ENCODE measurements at regions not wholly inside any gene's neighbourhood (a gene's known extent, or its start where the extent isn't known, plus 50 kb on each side); places are given as distances from the start of the nearest gene placed in this dataset.

- H3K36me3 ChIP-seq: no peaks in the 10 kb centered on the region
- 44% methylated on average over 3 of the region's 3 CpGs for WGBS (ENCODE audit: insufficient coverage, low coverage, low lambda C conversion rate, missing lambda C conversion rate)
- H3K4me1 ChIP-seq: no peaks in the 10 kb centered on the region
- H3K27me3 ChIP-seq: no peaks in the 10 kb centered on the region
- ATAC-seq: no peak
- DNase-seq: no peak
- TF ChIP-seq, protein P1, sequence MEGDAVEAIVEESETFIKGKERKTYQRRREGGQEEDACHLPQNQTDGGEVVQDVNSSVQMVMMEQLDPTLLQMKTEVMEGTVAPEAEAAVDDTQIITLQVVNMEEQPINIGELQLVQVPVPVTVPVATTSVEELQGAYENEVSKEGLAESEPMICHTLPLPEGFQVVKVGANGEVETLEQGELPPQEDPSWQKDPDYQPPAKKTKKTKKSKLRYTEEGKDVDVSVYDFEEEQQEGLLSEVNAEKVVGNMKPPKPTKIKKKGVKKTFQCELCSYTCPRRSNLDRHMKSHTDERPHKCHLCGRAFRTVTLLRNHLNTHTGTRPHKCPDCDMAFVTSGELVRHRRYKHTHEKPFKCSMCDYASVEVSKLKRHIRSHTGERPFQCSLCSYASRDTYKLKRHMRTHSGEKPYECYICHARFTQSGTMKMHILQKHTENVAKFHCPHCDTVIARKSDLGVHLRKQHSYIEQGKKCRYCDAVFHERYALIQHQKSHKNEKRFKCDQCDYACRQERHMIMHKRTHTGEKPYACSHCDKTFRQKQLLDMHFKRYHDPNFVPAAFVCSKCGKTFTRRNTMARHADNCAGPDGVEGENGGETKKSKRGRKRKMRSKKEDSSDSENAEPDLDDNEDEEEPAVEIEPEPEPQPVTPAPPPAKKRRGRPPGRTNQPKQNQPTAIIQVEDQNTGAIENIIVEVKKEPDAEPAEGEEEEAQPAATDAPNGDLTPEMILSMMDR (IDR thresholded peaks at IDR 0.05): no peak
- no peak for TF ChIP-seq POLR2A (IDR thresholded peaks at IDR 0.05)
- H3K9me3 ChIP-seq: no peaks in the 10 kb centered on the region
- intact Hi-C loops (cut with DNase I): no loop called here
- H3K4me3 ChIP-seq: no peak overlapping the region
- no peak overlapping the region for H3K27ac ChIP-seq
These were observed 252.9 kb upstream of the GRID2 start for GRCh38 chr4:92050875-92051274.

DNA sequence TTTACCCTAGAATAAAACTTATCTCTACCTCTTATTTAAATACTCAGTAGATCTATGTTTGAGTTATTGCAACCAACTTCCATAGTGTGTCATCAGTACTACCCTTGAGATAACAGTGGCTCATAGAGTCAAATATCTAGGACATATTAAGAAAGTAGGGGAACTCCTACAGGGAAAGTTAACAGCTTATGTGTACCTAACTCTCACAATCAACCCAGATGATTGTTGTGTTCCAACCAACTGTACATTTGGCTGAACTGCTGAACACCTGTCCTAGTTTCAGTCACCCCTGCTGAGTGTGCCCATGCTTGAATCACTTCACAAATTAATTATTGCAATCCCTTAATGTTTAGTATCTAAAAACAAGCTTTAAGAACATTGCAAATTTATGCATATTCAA lies 244.2 kb upstream of the GRID2 start:
- Histone ChIP-seq H3K36me3 (no peaks in the 10 kb centered on the region), H3K27me3 (no peaks in the 10 kb centered on the region), H3K9me3 (no peaks in the 10 kb centered on the region), H3K27ac (no peak overlapping the region), H3K4me3 (no peak overlapping the region), H3K4me1 (no peaks in the 10 kb centered on the region)
- no peak for ATAC-seq
- no peak for TF ChIP-seq POLR2A (IDR thresholded peaks at IDR 0.05)
- TF ChIP-seq, protein P1 (IDR thresholded peaks at IDR 0.05): no peak
- intact Hi-C loops (cut with DNase I): no loop called here
- no peak for DNase-seq

- H3K36me3 ChIP-seq: no peaks in the 10 kb centered on the region
- H3K27me3 ChIP-seq: no peaks in the 10 kb centered on the region
- DNase-seq (no peak), ATAC-seq (no peak)
- intact Hi-C loops (cut with DNase I): no loop called here
- H3K9me3 ChIP-seq: no peaks in the 10 kb centered on the region
- no peak for TF ChIP-seq POLR2A (IDR thresholded peaks at IDR 0.05)
- TF ChIP-seq, protein P1 (IDR thresholded peaks at IDR 0.05): no peak
- no peak overlapping the region for H3K27ac ChIP-seq
- 39% methylated on average over 2 of the region's 2 CpGs for WGBS (ENCODE audit: insufficient coverage, low coverage, low lambda C conversion rate, missing lambda C conversion rate)
- H3K4me1 ChIP-seq: no peaks in the 10 kb centered on the region
- H3K4me3 ChIP-seq: no peak overlapping the region
These were observed 243.4 kb upstream of the GRID2 start for GRCh38 chr4:92060333-92060732.

- DNase-seq (no peak), ATAC-seq (no peak)
- Histone ChIP-seq H3K27me3 (no peaks in the 10 kb centered on the region), H3K4me1 (no peaks in the 10 kb centered on the region), H3K9me3 (no peaks in the 10 kb centered on the region), H3K27ac (no peak overlapping the region), H3K4me3 (no peak overlapping the region), H3K36me3 (no peaks in the 10 kb centered on the region)
- TF ChIP-seq, protein P1 (IDR thresholded peaks at IDR 0.05): no peak
- no peak for TF ChIP-seq POLR2A (IDR thresholded peaks at IDR 0.05)
- intact Hi-C loops (cut with DNase I): no loop called here
- WGBS (ENCODE audit: insufficient coverage, low coverage, low lambda C conversion rate, missing lambda C conversion rate): no CpG with 5 or more reads among the region's 4 CpGs
These were observed 239.2 kb upstream of the GRID2 start for GRCh38 chr4:92064574-92064973.

GRCh38 chr4:92066485-92066884 lies 237.3 kb upstream of the GRID2 start:
- Histone ChIP-seq H3K4me1 (no peaks in the 10 kb centered on the region), H3K27ac (no peak overlapping the region), H3K4me3 (no peak overlapping the region), H3K9me3 (no peaks in the 10 kb centered on the region), H3K27me3 (no peaks in the 10 kb centered on the region), H3K36me3 (no peaks in the 10 kb centered on the region)
- intact Hi-C loops (cut with DNase I): no loop called here
- DNase-seq: no peak
- TF ChIP-seq POLR2A (IDR thresholded peaks at IDR 0.05): no peak
- TF ChIP-seq, protein P1 (IDR thresholded peaks at IDR 0.05): no peak
- no peak for ATAC-seq
